ENCODE measurements at regions not wholly inside any gene's neighbourhood (a gene's known extent, or its start where the extent isn't known, plus 50 kb on each side); places are given as distances from the start of the nearest gene placed in this dataset.

- CTCF ChIA-PET = interaction anchor here (0.6 kb wide), 1 partner anchor 75 kb away, joined by 10 read pairs; no protein-coding TSS in a partner anchor
- ATAC-seq = no peak
- no peak overlapping the region for H3K4me3 ChIP-seq (ENCODE audit: low read depth in 2 of 2, low read length in 2 of 2)
- H3K36me3 ChIP-seq (ENCODE audit: control insufficient read depth, insufficient read depth, low read length) = no peaks in the 10 kb centered on the region
- H3K9me3 ChIP-seq (ENCODE audit: control insufficient read depth, insufficient read depth, low read depth, low read length) = no peaks in the 10 kb centered on the region
- no peak for DNase-seq (ENCODE audit: low read depth, low spot score)
- TF ChIP-seq SIN3A (IDR thresholded peaks at IDR 0.05; ENCODE audit: borderline replicate concordance, insufficient read depth, low read depth, low read length) = no peak
- TF ChIP-seq, protein P1, sequence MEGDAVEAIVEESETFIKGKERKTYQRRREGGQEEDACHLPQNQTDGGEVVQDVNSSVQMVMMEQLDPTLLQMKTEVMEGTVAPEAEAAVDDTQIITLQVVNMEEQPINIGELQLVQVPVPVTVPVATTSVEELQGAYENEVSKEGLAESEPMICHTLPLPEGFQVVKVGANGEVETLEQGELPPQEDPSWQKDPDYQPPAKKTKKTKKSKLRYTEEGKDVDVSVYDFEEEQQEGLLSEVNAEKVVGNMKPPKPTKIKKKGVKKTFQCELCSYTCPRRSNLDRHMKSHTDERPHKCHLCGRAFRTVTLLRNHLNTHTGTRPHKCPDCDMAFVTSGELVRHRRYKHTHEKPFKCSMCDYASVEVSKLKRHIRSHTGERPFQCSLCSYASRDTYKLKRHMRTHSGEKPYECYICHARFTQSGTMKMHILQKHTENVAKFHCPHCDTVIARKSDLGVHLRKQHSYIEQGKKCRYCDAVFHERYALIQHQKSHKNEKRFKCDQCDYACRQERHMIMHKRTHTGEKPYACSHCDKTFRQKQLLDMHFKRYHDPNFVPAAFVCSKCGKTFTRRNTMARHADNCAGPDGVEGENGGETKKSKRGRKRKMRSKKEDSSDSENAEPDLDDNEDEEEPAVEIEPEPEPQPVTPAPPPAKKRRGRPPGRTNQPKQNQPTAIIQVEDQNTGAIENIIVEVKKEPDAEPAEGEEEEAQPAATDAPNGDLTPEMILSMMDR (IDR thresholded peaks at IDR 0.05) = no peak
- H3K27me3 ChIP-seq (ENCODE audit: control insufficient read depth, insufficient read depth, low read length) = no peaks in the 10 kb centered on the region
- in situ Hi-C loops (cut with HindIII; ENCODE audit: low pct_unique_long_range_greater_than_20kb, low sequenced_read_pairs) (no loop called here), intact Hi-C loops (cut with micrococcal nuclease; ENCODE audit: unreplicated experiment) (no loop called here)
- no peaks in the 10 kb centered on the region; the same call in 1 of the 2 replicates for H3K4me1 ChIP-seq (ENCODE audit: control insufficient read depth, insufficient read depth, low read length)
- POLR2A ChIA-PET = no interaction called here
- BruUV-seq (replicated peaks) = no TSS peak
- no peak overlapping the region for H3K27ac ChIP-seq (ENCODE audit: low read length)
Observed at GRCh38 chr6:113631666-113632065, 225.5 kb upstream of the MARCKS start.

DNA sequence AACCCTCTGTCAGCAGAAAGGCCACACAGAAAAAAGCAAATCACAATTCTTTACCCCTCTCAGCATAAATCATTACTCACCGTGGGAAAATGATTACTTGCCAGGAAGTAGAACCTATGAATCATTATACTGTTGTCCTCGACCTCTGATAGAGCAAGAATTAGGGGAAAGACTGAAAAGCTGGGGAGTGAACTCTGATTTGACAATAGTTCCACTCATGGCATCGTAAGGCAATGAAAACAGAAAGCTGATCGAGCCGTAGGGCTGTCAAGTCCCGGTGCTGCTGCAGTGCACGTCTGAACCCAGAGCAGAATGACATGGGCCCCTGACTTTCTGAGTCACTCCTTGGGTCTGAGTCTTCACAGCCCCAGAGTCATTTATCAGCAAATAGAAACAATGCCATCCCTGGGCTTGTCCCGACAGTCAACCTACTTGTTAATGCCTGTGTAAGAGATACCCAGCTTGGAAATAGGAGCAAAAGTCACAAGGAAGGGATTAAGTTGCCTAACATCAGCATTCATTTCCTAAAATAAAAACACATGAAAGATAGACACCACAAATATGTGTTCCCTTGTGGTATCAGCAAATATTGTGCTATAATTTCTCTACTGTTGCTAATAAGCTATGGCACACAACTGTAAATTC lies 224.8 kb upstream of the MARCKS start:
- DNase-seq (ENCODE audit: low read depth, low spot score) (peak; percentile 91), ATAC-seq (peak; percentile 86)
- Histone ChIP-seq H3K4me1 (ENCODE audit: control insufficient read depth, insufficient read depth, low read length) (no peaks in the 10 kb centered on the region; the same call in 1 of the 2 replicates), H3K27me3 (ENCODE audit: control insufficient read depth, insufficient read depth, low read length) (no peaks in the 10 kb centered on the region), H3K4me3 (ENCODE audit: low read depth in 2 of 2, low read length in 2 of 2) (peak overlapping the region; percentile 8 to 31; a peak in 3 of 4 replicates), H3K27ac (ENCODE audit: low read length) (no peak overlapping the region), H3K36me3 (ENCODE audit: control insufficient read depth, insufficient read depth, low read length) (no peaks in the 10 kb centered on the region), H3K9me3 (ENCODE audit: control insufficient read depth, insufficient read depth, low read depth, low read length) (no peaks in the 10 kb centered on the region)
- CTCF ChIA-PET = no interaction called here
- POLR2A ChIA-PET = interaction anchor here (0.6 kb wide), 1 partner anchor 98 kb away, joined by 6 read pairs; no protein-coding TSS in a partner anchor
- BruUV-seq (replicated peaks) = no TSS peak
- in situ Hi-C loops (cut with HindIII; ENCODE audit: low pct_unique_long_range_greater_than_20kb, low sequenced_read_pairs) = no loop called here
- intact Hi-C loops (cut with micrococcal nuclease; ENCODE audit: unreplicated experiment) = no loop called here
- TF ChIP-seq, protein P1 (IDR thresholded peaks at IDR 0.05) = no peak
- TF ChIP-seq SIN3A (IDR thresholded peaks at IDR 0.05; ENCODE audit: borderline replicate concordance, insufficient read depth, low read depth, low read length) (no peak), POLR2AphosphoS5 (IDR thresholded peaks at IDR 0.05; ENCODE audit: low read depth, low read length) (no peak), TCF7L2 (IDR thresholded peaks at IDR 0.05; ENCODE audit: low read depth, low read length) (no peak)
- TF ChIP-seq, protein P2, sequence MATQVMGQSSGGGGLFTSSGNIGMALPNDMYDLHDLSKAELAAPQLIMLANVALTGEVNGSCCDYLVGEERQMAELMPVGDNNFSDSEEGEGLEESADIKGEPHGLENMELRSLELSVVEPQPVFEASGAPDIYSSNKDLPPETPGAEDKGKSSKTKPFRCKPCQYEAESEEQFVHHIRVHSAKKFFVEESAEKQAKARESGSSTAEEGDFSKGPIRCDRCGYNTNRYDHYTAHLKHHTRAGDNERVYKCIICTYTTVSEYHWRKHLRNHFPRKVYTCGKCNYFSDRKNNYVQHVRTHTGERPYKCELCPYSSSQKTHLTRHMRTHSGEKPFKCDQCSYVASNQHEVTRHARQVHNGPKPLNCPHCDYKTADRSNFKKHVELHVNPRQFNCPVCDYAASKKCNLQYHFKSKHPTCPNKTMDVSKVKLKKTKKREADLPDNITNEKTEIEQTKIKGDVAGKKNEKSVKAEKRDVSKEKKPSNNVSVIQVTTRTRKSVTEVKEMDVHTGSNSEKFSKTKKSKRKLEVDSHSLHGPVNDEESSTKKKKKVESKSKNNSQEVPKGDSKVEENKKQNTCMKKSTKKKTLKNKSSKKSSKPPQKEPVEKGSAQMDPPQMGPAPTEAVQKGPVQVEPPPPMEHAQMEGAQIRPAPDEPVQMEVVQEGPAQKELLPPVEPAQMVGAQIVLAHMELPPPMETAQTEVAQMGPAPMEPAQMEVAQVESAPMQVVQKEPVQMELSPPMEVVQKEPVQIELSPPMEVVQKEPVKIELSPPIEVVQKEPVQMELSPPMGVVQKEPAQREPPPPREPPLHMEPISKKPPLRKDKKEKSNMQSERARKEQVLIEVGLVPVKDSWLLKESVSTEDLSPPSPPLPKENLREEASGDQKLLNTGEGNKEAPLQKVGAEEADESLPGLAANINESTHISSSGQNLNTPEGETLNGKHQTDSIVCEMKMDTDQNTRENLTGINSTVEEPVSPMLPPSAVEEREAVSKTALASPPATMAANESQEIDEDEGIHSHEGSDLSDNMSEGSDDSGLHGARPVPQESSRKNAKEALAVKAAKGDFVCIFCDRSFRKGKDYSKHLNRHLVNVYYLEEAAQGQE (IDR thresholded peaks at IDR 0.05; ENCODE audit: insufficient read depth in 1 of 2, low read depth in 2 of 2, low read length in 1 of 2) = no peak
